Trophoblast cell (in vitro differentiated cells and primary cell): ENCODE measurements at regions not wholly inside any gene's neighbourhood (a gene's known extent, or its start where the extent isn't known, plus 50 kb on each side); places are given as distances from the start of the nearest gene placed in this dataset.

Experiments
- DNase-seq, 2 donors: peaks; one replicate each; pipeline ENCODE4 v3.0.0-alpha.2; 2016
- H2AFZ ChIP-seq: 2 replicates; pipeline ENCODE4 v1.6.1; 2013; ENCODE audit warnings: low read length, moderate library complexity, mild to moderate bottlenecking; ENCODE audit not compliant: insufficient read depth, poor library complexity
- H2AK5ac ChIP-seq: 2 replicates; pipeline ENCODE4 v1.6.1; 2013; ENCODE audit warnings: mild to moderate bottlenecking, low read length
- H2BK120ac ChIP-seq: 2 replicates; pipeline ENCODE4 v1.6.1; 2013; ENCODE audit warnings: low read length, mild to moderate bottlenecking, moderate library complexity; ENCODE audit not compliant: insufficient read depth, poor library complexity
- H2BK12ac ChIP-seq: 2 replicates; pipeline ENCODE4 v1.6.1; 2013; ENCODE audit warnings: mild to moderate bottlenecking, low read length, moderate library complexity
- H2BK5ac ChIP-seq: 2 replicates; pipeline ENCODE4 v1.6.1; 2013; ENCODE audit warnings: low read length, low read depth, moderate library complexity, mild to moderate bottlenecking; ENCODE audit not compliant: poor library complexity
- H3K14ac ChIP-seq: 2 replicates; pipeline ENCODE4 v1.6.1; 2013; ENCODE audit warnings: mild to moderate bottlenecking, low read length
- H3K18ac ChIP-seq: 2 replicates; pipeline ENCODE4 v1.6.1; 2013; ENCODE audit warnings: mild to moderate bottlenecking, low read length
- H3K23ac ChIP-seq: 2 replicates; pipeline ENCODE4 v1.6.1; 2013; ENCODE audit warnings: low read length
- H3K27ac ChIP-seq: 2 replicates; pipeline ENCODE4 v1.5.1; 2013; ENCODE audit warnings: low read depth, mild to moderate bottlenecking, inconsistent platforms, low read length, moderate library complexity
- H3K27me3 ChIP-seq: 2 replicates; pipeline ENCODE4 v1.6.1; 2013; ENCODE audit warnings: inconsistent platforms, mild to moderate bottlenecking, low read length, moderate library complexity; ENCODE audit not compliant: insufficient read depth
- H3K36me3 ChIP-seq, 2 experiments: 1 replicate in 1 of 2; 2 replicates in 1 of 2; pipeline ENCODE4 v1.6.1; 2013; ENCODE audit warnings: low read length in 2 of 2, mild to moderate bottlenecking in 2 of 2, moderate library complexity in 1 of 2; ENCODE audit not compliant: insufficient read depth in 2 of 2, control insufficient read depth in 1 of 2
- H3K4ac ChIP-seq: 2 replicates; pipeline ENCODE4 v1.6.1; 2013; ENCODE audit warnings: low read depth, mild to moderate bottlenecking, low read length, moderate library complexity
- H3K4me1 ChIP-seq, 2 experiments: 1 replicate in 1 of 2; 2 replicates in 1 of 2; pipeline ENCODE4 v1.6.1; 2013; ENCODE audit warnings: low read length in 2 of 2, mild to moderate bottlenecking in 2 of 2, moderate library complexity in 1 of 2; ENCODE audit not compliant: insufficient read depth in 2 of 2, control insufficient read depth in 1 of 2
- H3K4me2 ChIP-seq: 2 replicates; pipeline ENCODE4 v1.6.1; 2013; ENCODE audit warnings: inconsistent platforms, mild to moderate bottlenecking, low read length, moderate library complexity
- H3K4me3 ChIP-seq: 2 replicates; pipeline ENCODE4 v1.5.1; 2013; ENCODE audit warnings: mild to moderate bottlenecking, low read depth, low read length, inconsistent platforms
- H3K79me1 ChIP-seq: one replicate; pipeline ENCODE4 v1.6.1; 2013; ENCODE audit warnings: low read length
- H3K79me2 ChIP-seq: 2 replicates; pipeline ENCODE4 v1.6.1; 2013; ENCODE audit warnings: low read length, mild to moderate bottlenecking; ENCODE audit not compliant: control insufficient read depth, insufficient read depth, poor library complexity
- H3K9ac ChIP-seq: 2 replicates; pipeline ENCODE4 v1.6.1; 2013; ENCODE audit warnings: mild to moderate bottlenecking, low read length
- H3K9me3 ChIP-seq: 2 replicates; pipeline ENCODE4 v1.6.1; 2013; ENCODE audit warnings: low read depth, mild to moderate bottlenecking, control low read depth, inconsistent platforms, low read length; ENCODE audit not compliant: insufficient read depth
- H4K12ac ChIP-seq: 2 replicates; pipeline ENCODE4 v1.6.1; 2013; ENCODE audit warnings: low read depth, mild to moderate bottlenecking, low read length, moderate library complexity
- H4K8ac ChIP-seq: 2 replicates; pipeline ENCODE4 v1.6.1; 2013; ENCODE audit warnings: low read depth, mild to moderate bottlenecking, low read length, moderate library complexity
- H4K91ac ChIP-seq: one replicate; pipeline ENCODE4 v1.6.1; 2013; ENCODE audit warnings: low read depth, mild to moderate bottlenecking, low read length, moderate library complexity
- WGBS: extraction: QIAGEN DNeasy Blood & Tissue Kit; methylation state at CpG from one replicate; pipeline ENCODE4 v1.1.7; 2013; ENCODE audit warnings: missing lambda C conversion rate; ENCODE audit not compliant: insufficient read length, insufficient coverage; ENCODE audit errors: extremely low coverage; 5-methylcytosine and 5-hydroxymethylcytosine counted together

GRCh38 chr12:5217936-5218335 is 174.3 kb downstream of the KCNA5 start:
- no CpG with 5 or more reads among the region's 6 CpGs for WGBS
- Histone ChIP-seq H3K4ac (no peak overlapping the region), H2AFZ (no peak overlapping the region), H4K91ac (no peak overlapping the region), H3K4me1 (peaks cover 0 to 5% of the 10 kb centered on the region in 2 experiments), H3K79me2 (no peaks in the 10 kb centered on the region), H3K79me1 (no peaks in the 10 kb centered on the region), H3K27ac (no peak overlapping the region), H3K9me3 (no peaks in the 10 kb centered on the region), H3K23ac (no peak overlapping the region), H3K9ac (no peak overlapping the region), H2BK5ac (no peak overlapping the region), H2BK12ac (no peak overlapping the region), H3K18ac (no peak overlapping the region), H2BK120ac (no peak overlapping the region), H3K36me3 (no peaks in the 10 kb centered on the region), H3K27me3 (no peaks in the 10 kb centered on the region), H3K4me2 (no peak overlapping the region), H3K4me3 (no peak overlapping the region), H3K14ac (no peak overlapping the region), H4K12ac (no peak overlapping the region), H2AK5ac (no peak overlapping the region), H4K8ac (no peak overlapping the region)
- DNase-seq: no peak

GRCh38 chr12:5220099-5220498 is 176.4 kb downstream of the KCNA5 start:
- H3K4me3 ChIP-seq: no peak overlapping the region
- no peak overlapping the region for H4K91ac ChIP-seq
- no peak for DNase-seq
- no peak overlapping the region for H4K8ac ChIP-seq
- WGBS: no CpG with 5 or more reads among the region's 3 CpGs
- no peak overlapping the region for H3K4ac ChIP-seq
- no peak overlapping the region for H4K12ac ChIP-seq
- H3K79me1 ChIP-seq: no peaks in the 10 kb centered on the region
- H3K18ac ChIP-seq: no peak overlapping the region
- no peak overlapping the region for H3K4me2 ChIP-seq
- H3K27ac ChIP-seq: no peak overlapping the region
- H3K36me3 ChIP-seq: no peaks in the 10 kb centered on the region
- no peaks in the 10 kb centered on the region for H3K79me2 ChIP-seq
- H3K9ac ChIP-seq: no peak overlapping the region
- H3K23ac ChIP-seq: no peak overlapping the region
- no peak overlapping the region for H2AFZ ChIP-seq
- no peak overlapping the region for H3K14ac ChIP-seq
- H2BK12ac ChIP-seq: no peak overlapping the region
- H2BK120ac ChIP-seq: no peak overlapping the region
- no peak overlapping the region for H2BK5ac ChIP-seq
- H3K4me1 ChIP-seq: peaks cover 0 to 5% of the 10 kb centered on the region in 2 experiments
- H2AK5ac ChIP-seq: no peak overlapping the region
- no peaks in the 10 kb centered on the region for H3K27me3 ChIP-seq
- H3K9me3 ChIP-seq: no peaks in the 10 kb centered on the region

DNA sequence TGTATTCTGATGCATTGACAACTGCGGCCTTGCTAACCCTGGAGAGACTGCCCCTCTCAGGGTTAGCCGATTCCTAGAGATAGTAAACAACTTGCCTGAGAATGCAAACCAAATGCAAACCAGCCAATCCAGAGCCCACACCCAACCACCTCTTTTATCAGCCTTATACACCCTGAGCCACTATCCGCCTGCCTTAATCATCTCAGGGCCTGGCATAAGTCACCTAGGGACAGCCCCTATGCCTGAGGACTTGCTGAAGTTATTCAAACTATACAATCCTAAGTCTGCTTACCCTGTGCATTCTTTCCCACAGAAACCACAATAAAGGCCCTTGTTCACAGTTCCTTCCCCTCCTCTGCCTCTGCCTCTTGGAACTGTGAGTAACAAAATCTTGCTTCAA is 177.2 kb downstream of the KCNA5 start:
- Histone ChIP-seq H3K36me3 (no peaks in the 10 kb centered on the region), H3K4ac (no peak overlapping the region), H2BK12ac (no peak overlapping the region), H3K4me2 (no peak overlapping the region), H3K9ac (no peak overlapping the region), H3K14ac (no peak overlapping the region), H3K27ac (no peak overlapping the region), H4K91ac (no peak overlapping the region), H3K79me2 (no peaks in the 10 kb centered on the region), H3K27me3 (no peaks in the 10 kb centered on the region), H2AK5ac (no peak overlapping the region), H4K8ac (no peak overlapping the region), H3K4me1 (peaks cover 0 to 5% of the 10 kb centered on the region in 2 experiments), H3K23ac (no peak overlapping the region), H4K12ac (no peak overlapping the region), H2BK5ac (no peak overlapping the region), H3K18ac (no peak overlapping the region), H2AFZ (no peak overlapping the region), H3K4me3 (no peak overlapping the region), H3K79me1 (no peaks in the 10 kb centered on the region), H2BK120ac (no peak overlapping the region), H3K9me3 (no peaks in the 10 kb centered on the region)
- DNase-seq: peak; percentile 81 to 86
- WGBS: no CpG with 5 or more reads among the region's 3 CpGs

DNA sequence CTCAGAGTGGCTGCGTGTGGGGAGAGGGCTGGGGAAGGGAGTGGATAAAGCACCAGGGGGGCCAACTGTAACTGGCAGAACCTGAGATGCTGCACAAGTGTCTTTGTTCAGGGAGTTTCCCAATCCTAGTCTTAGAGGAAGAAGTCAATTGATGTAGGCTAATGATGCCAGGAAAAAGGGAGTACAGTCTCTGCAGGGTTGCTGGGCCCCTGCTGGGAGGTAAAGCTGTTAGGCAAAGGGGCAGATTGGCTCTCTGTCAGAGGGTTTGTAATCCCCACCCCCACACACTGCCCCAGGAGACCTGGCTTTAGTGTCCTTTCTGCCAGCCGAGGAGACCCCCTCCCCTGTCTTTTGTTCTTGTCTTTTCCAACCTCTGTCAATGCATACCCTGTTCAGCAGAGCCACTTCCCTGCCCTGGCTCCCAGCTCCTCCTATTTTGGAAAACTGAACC is 178.4 kb downstream of the KCNA5 start:
- Histone ChIP-seq H3K79me1 (no peaks in the 10 kb centered on the region), H4K91ac (no peak overlapping the region), H3K4me1 (peaks cover 0 to 5% of the 10 kb centered on the region in 2 experiments), H3K23ac (no peak overlapping the region), H2BK120ac (no peak overlapping the region), H4K8ac (no peak overlapping the region), H4K12ac (no peak overlapping the region), H2BK12ac (no peak overlapping the region), H3K27ac (no peak overlapping the region), H3K18ac (no peak overlapping the region), H3K9ac (no peak overlapping the region), H3K9me3 (no peaks in the 10 kb centered on the region), H2AK5ac (no peak overlapping the region), H2BK5ac (no peak overlapping the region), H3K79me2 (no peaks in the 10 kb centered on the region), H3K14ac (no peak overlapping the region), H3K27me3 (no peaks in the 10 kb centered on the region), H3K4me3 (no peak overlapping the region), H3K4me2 (no peak overlapping the region), H3K36me3 (no peaks in the 10 kb centered on the region), H2AFZ (no peak overlapping the region), H3K4ac (no peak overlapping the region)
- no peak for DNase-seq
- no CpG with 5 or more reads among the region's 2 CpGs for WGBS
